OCI-LY3 (cell line): ENCODE measurements at regions not wholly inside any gene's neighbourhood (a gene's known extent, or its start where the extent isn't known, plus 50 kb on each side); places are given as distances from the start of the nearest gene placed in this dataset.

Source experiments
- EZH2phosphoT487 ChIP-seq: fragments of 200-600 bp; shearing (Covaris generic); IDR thresholded peaks from 2 replicates; pipeline ENCODE4 v1.6.1; 2018; ENCODE audit warnings: antibody characterized with exemption, mixed run types, low read depth
- TF ChIP-seq, protein P1 (sequence below): fragments of 200-600, 300-600 bp; sonication (generic); IDR thresholded peaks from 2 replicates; pipeline ENCODE4 v1.5.1; 2014; ENCODE audit warnings: antibody characterized with exemption, low read length, low read depth

- TF ChIP-seq, protein P1, sequence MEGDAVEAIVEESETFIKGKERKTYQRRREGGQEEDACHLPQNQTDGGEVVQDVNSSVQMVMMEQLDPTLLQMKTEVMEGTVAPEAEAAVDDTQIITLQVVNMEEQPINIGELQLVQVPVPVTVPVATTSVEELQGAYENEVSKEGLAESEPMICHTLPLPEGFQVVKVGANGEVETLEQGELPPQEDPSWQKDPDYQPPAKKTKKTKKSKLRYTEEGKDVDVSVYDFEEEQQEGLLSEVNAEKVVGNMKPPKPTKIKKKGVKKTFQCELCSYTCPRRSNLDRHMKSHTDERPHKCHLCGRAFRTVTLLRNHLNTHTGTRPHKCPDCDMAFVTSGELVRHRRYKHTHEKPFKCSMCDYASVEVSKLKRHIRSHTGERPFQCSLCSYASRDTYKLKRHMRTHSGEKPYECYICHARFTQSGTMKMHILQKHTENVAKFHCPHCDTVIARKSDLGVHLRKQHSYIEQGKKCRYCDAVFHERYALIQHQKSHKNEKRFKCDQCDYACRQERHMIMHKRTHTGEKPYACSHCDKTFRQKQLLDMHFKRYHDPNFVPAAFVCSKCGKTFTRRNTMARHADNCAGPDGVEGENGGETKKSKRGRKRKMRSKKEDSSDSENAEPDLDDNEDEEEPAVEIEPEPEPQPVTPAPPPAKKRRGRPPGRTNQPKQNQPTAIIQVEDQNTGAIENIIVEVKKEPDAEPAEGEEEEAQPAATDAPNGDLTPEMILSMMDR, result no peak
- no peak for TF ChIP-seq EZH2phosphoT487
These were observed 89.2 kb downstream of the SAMD9 start for GRCh38 chr7:93028610-93029009.
